MCF 10A (cell line): ENCODE measurements at regions not wholly inside any gene's neighbourhood (a gene's known extent, or its start where the extent isn't known, plus 50 kb on each side); places are given as distances from the start of the nearest gene placed in this dataset.

ENCODE experiments used
- BruUV-seq: library from RNA; stranded (reverse); fragments of 400-500 nt; replicated peaks from 2 replicates; lab custom pipeline; 2021; lab: Mats Ljungman, UMichigan
- CTCF ChIA-PET: fragments of 300-600 bp; sonication (Branson Sonifier 250); formaldehyde crosslinking; extraction: SDS; loops from one replicate; lab custom pipeline; 2021; ENCODE audit warnings: antibody characterized with exemption, inconsistent platforms; lab: Yijun Ruan, JAX
- POLR2A ChIA-PET: fragments of 300-600, 350-650 bp; sonication (Branson Sonifier 250); formaldehyde crosslinking; extraction: SDS; loops from one replicate; lab custom pipeline; 2020; ENCODE audit warnings: antibody characterized with exemption, inconsistent platforms; lab: Yijun Ruan, JAX
- DNase-seq: peaks from one replicate; pipeline ENCODE4 v3.0.0-alpha.2; 2018; ENCODE audit not compliant: unreplicated experiment
- H3K27ac Mint-ChIP-seq: one replicate; pipeline ENCODE4 v1.8.0; 2022; ENCODE audit warnings: mild to moderate bottlenecking, low read depth, mixed read lengths; ENCODE audit not compliant: unreplicated experiment
- H3K27me3 Mint-ChIP-seq: one replicate; pipeline ENCODE4 v1.8.0; 2022; ENCODE audit warnings: mixed read lengths; ENCODE audit not compliant: insufficient read depth, unreplicated experiment
- H3K36me3 Mint-ChIP-seq: one replicate; pipeline ENCODE4 v1.8.0; 2022; ENCODE audit warnings: mild to moderate bottlenecking, moderate library complexity, mixed read lengths; ENCODE audit not compliant: insufficient read depth, unreplicated experiment
- H3K4me1 Mint-ChIP-seq: one replicate; pipeline ENCODE4 v1.8.0; 2022; ENCODE audit warnings: mixed read lengths; ENCODE audit not compliant: insufficient read depth, unreplicated experiment
- H3K4me3 Mint-ChIP-seq: one replicate; pipeline ENCODE4 v1.8.0; 2022; ENCODE audit warnings: mild to moderate bottlenecking, moderate library complexity, mixed read lengths; ENCODE audit not compliant: unreplicated experiment
- H3K9me3 Mint-ChIP-seq: one replicate; pipeline ENCODE4 v1.8.0; 2022; ENCODE audit warnings: mixed read lengths; ENCODE audit not compliant: unreplicated experiment
- CTCF ChIP-seq: fragments of 200-600 bp; IDR thresholded peaks from one replicate; pipeline ENCODE4 v1.8.0; 2022; ENCODE audit warnings: antibody characterized with exemption, mild to moderate bottlenecking; ENCODE audit not compliant: unreplicated experiment
- intact Hi-C: fragments of 100-400 bp; cut with micrococcal nuclease; formaldehyde crosslinking; loops from 2 replicates; pipeline ENCODE4 v1.14.1; 2022

- H3K9me3 Mint-ChIP-seq: no peaks in the 10 kb centered on the region
- POLR2A ChIA-PET: no interaction called here
- BruUV-seq: no TSS peak
- peaks cover 6% of the 10 kb centered on the region for H3K4me1 Mint-ChIP-seq
- no peaks in the 10 kb centered on the region for H3K27me3 Mint-ChIP-seq
- CTCF ChIA-PET: interaction anchor here (0.6 kb wide), 2 partner anchors 620 to 842 kb away, joined by 3 read pairs; no protein-coding TSS in a partner anchor
- no peak overlapping the region for H3K4me3 Mint-ChIP-seq
- DNase-seq: peak; percentile 40
- TF ChIP-seq CTCF: no peak
- intact Hi-C loops: no loop called here
- H3K36me3 Mint-ChIP-seq: no peaks in the 10 kb centered on the region
- no peak overlapping the region for H3K27ac Mint-ChIP-seq
Measured at GRCh38 chr5:20556115-20556763, 568.2 kb upstream of the CDH18 start.

GRCh38 chr5:20555034-20555433 lies 567.0 kb upstream of the CDH18 start:
- H3K36me3 Mint-ChIP-seq: no peaks in the 10 kb centered on the region
- POLR2A ChIA-PET: interaction anchor here (1.1 kb wide), 1 partner anchor 278 kb away, joined by 3 read pairs; no protein-coding TSS in a partner anchor
- H3K4me1 Mint-ChIP-seq: peaks cover 6% of the 10 kb centered on the region
- no peaks in the 10 kb centered on the region for H3K9me3 Mint-ChIP-seq
- H3K27me3 Mint-ChIP-seq: no peaks in the 10 kb centered on the region
- no TSS peak for BruUV-seq
- intact Hi-C loops: no loop called here
- TF ChIP-seq CTCF: no peak
- CTCF ChIA-PET: interaction anchor here (0.6 to 1.3 kb wide), 2 partner anchors 760 to 1030 kb away, joined by 3 read pairs; no protein-coding TSS in a partner anchor
- no peak for DNase-seq
- no peak overlapping the region for H3K4me3 Mint-ChIP-seq
- H3K27ac Mint-ChIP-seq: no peak overlapping the region

- peaks cover 6% of the 10 kb centered on the region for H3K4me1 Mint-ChIP-seq
- H3K27me3 Mint-ChIP-seq: no peaks in the 10 kb centered on the region
- CTCF ChIA-PET: interaction anchor here (1.3 kb wide), 1 partner anchor 759 kb away, joined by 3 read pairs; no protein-coding TSS in a partner anchor
- DNase-seq: peak; percentile 64
- TF ChIP-seq CTCF: no peak
- BruUV-seq: no TSS peak
- intact Hi-C loops: no loop called here
- POLR2A ChIA-PET: interaction anchor here (1.1 kb wide), 1 partner anchor 277 kb away, joined by 3 read pairs; no protein-coding TSS in a partner anchor
- H3K4me3 Mint-ChIP-seq: no peak overlapping the region
- no peaks in the 10 kb centered on the region for H3K9me3 Mint-ChIP-seq
- H3K27ac Mint-ChIP-seq: no peak overlapping the region
- no peaks in the 10 kb centered on the region for H3K36me3 Mint-ChIP-seq
Measured at GRCh38 chr5:20554001-20554400, 566.0 kb upstream of the CDH18 start.

GRCh38 chr5:20537911-20538703 lies 550.1 kb upstream of the CDH18 start:
- ChIA-PET POLR2A (no interaction called here), CTCF (no interaction called here)
- BruUV-seq: no TSS peak
- no peak for TF ChIP-seq CTCF
- H3K27ac Mint-ChIP-seq: no peak overlapping the region
- no peaks in the 10 kb centered on the region for H3K4me1 Mint-ChIP-seq
- DNase-seq: no peak
- H3K4me3 Mint-ChIP-seq: no peak overlapping the region
- no peaks in the 10 kb centered on the region for H3K36me3 Mint-ChIP-seq
- peaks cover 7% of the 10 kb centered on the region for H3K9me3 Mint-ChIP-seq
- H3K27me3 Mint-ChIP-seq: no peaks in the 10 kb centered on the region
- intact Hi-C loops: no loop called here
